Bronchial epithelial cell (primary cell): ENCODE measurements at regions not wholly inside any gene's neighbourhood (a gene's known extent, or its start where the extent isn't known, plus 50 kb on each side); places are given as distances from the start of the nearest gene placed in this dataset.

ENCODE experiments used
- DNase-seq: peaks from one replicate; pipeline ENCODE4 v3.0.0-alpha.2; 2010; ENCODE audit warnings: low read depth
- FAIRE-seq: peaks from 2 replicates; lab custom pipeline; 2011; peaks lifted over from hg19 to GRCh38; lab: Jason Lieb, UNC
- H3K27me3 ChIP-seq: 2 replicates; pipeline ENCODE4 v1.5.1; 2011; ENCODE audit warnings: low read length; ENCODE audit not compliant: control insufficient read depth, insufficient read depth
- H3K36me3 ChIP-seq: 2 replicates; pipeline ENCODE4 v1.5.1; 2011; ENCODE audit warnings: low read length; ENCODE audit not compliant: control insufficient read depth, insufficient read depth
- H3K4me3 ChIP-seq: 2 replicates; pipeline ENCODE4 v1.5.1; 2011; ENCODE audit warnings: mild to moderate bottlenecking, low read depth, low read length, control low read depth
- CTCF ChIP-seq: IDR thresholded peaks from 2 replicates; pipeline ENCODE4 v1.5.1; 2011; ENCODE audit warnings: mild to moderate bottlenecking, moderate library complexity, low read length, control low read depth, inconsistent platforms; ENCODE audit not compliant: insufficient read depth, severe bottlenecking

- no peaks in the 10 kb centered on the region for H3K36me3 ChIP-seq
- FAIRE-seq, result no peak
- no peaks in the 10 kb centered on the region for H3K27me3 ChIP-seq
- no peak overlapping the region for H3K4me3 ChIP-seq
- no peak for TF ChIP-seq CTCF
- DNase-seq, result no peak
These were observed 182.5 kb downstream of the PSAT1 start for GRCh38 chr9:78479441-78479840.

- FAIRE-seq (peak; percentile 36), DNase-seq (no peak)
These were observed 189.7 kb downstream of the PSAT1 start for GRCh38 chr9:78486661-78487060.

GRCh38 chr9:78490231-78490630 is 193.3 kb downstream of the PSAT1 start:
- no peaks in the 10 kb centered on the region for H3K36me3 ChIP-seq
- TF ChIP-seq CTCF, result no peak
- no peaks in the 10 kb centered on the region for H3K27me3 ChIP-seq
- no peak for DNase-seq
- no peak overlapping the region for H3K4me3 ChIP-seq
- no peak for FAIRE-seq

More at GRCh38 chr9:78486661-78487060, 189.7 kb downstream of the PSAT1 start:
- Histone ChIP-seq H3K4me3 (no peak overlapping the region), H3K27me3 (no peaks in the 10 kb centered on the region), H3K36me3 (no peaks in the 10 kb centered on the region)
- TF ChIP-seq CTCF, result no peak

- TF ChIP-seq CTCF, result no peak
- Histone ChIP-seq H3K27me3 (no peaks in the 10 kb centered on the region), H3K36me3 (no peaks in the 10 kb centered on the region), H3K4me3 (no peak overlapping the region)
- DNase-seq (no peak), FAIRE-seq (peak; percentile 40)
These were observed 194.5 kb downstream of the PSAT1 start for GRCh38 chr9:78491402-78491801.

GRCh38 chr9:78493166-78493742 is 196.3 kb downstream of the PSAT1 start:
- FAIRE-seq, result no peak
- H3K27me3 ChIP-seq, result no peaks in the 10 kb centered on the region
- no peak for DNase-seq
- TF ChIP-seq CTCF, result no peak
- H3K4me3 ChIP-seq, result no peak overlapping the region
- H3K36me3 ChIP-seq, result no peaks in the 10 kb centered on the region

- peak; percentile 13 for FAIRE-seq
- Histone ChIP-seq H3K36me3 (no peaks in the 10 kb centered on the region), H3K27me3 (no peaks in the 10 kb centered on the region), H3K4me3 (no peak overlapping the region)
- no peak for DNase-seq
- TF ChIP-seq CTCF, result no peak
These were observed 205.6 kb downstream of the PSAT1 start for GRCh38 chr9:78502566-78502965.
